GM21360 (cell line): ENCODE measurements at regions not wholly inside any gene's neighbourhood (a gene's known extent, or its start where the extent isn't known, plus 50 kb on each side); places are given as distances from the start of the nearest gene placed in this dataset.
A peak's percentile ranks its signal among the peaks of the same experiment; 100 is the strongest.

Experiments used
- ATAC-seq: cut with Tn5 transposase; IDR thresholded peaks from one replicate; pipeline ENCODE4 v1.9.1; 2021; ENCODE audit warnings: mild to moderate bottlenecking, moderate library complexity; ENCODE audit not compliant: unreplicated experiment

GRCh38 chr9:107431461-107431860 is 58.1 kb downstream of the KLF4 start:
- ATAC-seq: no peak

- no peak for ATAC-seq
These were observed 59.5 kb downstream of the KLF4 start for GRCh38 chr9:107430071-107430470.

GRCh38 chr9:107426126-107426525 is 63.4 kb downstream of the KLF4 start:
- no peak for ATAC-seq

GRCh38 chr9:107425101-107426025 is 64.2 kb downstream of the KLF4 start:
- ATAC-seq: peak; percentile 81

GRCh38 chr9:107423540-107423939 is 66.0 kb downstream of the KLF4 start:
- no peak for ATAC-seq

- peak; percentile 79 for ATAC-seq
These were observed 67.1 kb downstream of the KLF4 start for GRCh38 chr9:107422189-107423185.

- no peak for ATAC-seq
These were observed 79.1 kb downstream of the KLF4 start for GRCh38 chr9:107410420-107410819.

GRCh38 chr9:107409581-107410389 is 79.8 kb downstream of the KLF4 start:
- ATAC-seq: no peak

- no peak for ATAC-seq
These were observed 81.9 kb downstream of the KLF4 start for GRCh38 chr9:107407675-107408074.

GRCh38 chr9:107405511-107405910 is 84.1 kb downstream of the KLF4 start:
- ATAC-seq: no peak

GRCh38 chr9:107404736-107405135 is 84.8 kb downstream of the KLF4 start:
- ATAC-seq: no peak

GRCh38 chr9:107404161-107404560 is 85.4 kb downstream of the KLF4 start:
- ATAC-seq: no peak

GRCh38 chr9:107397076-107398044 is 92.2 kb downstream of the KLF4 start:
- ATAC-seq: no peak

- no peak for ATAC-seq
These were observed 95.3 kb downstream of the KLF4 start for GRCh38 chr9:107394264-107394663.

- no peak for ATAC-seq
These were observed 98.8 kb downstream of the KLF4 start for GRCh38 chr9:107390778-107391177.

- ATAC-seq: no peak
These were observed 99.3 kb downstream of the KLF4 start for GRCh38 chr9:107390279-107390678.

- ATAC-seq: no peak
These were observed 99.9 kb downstream of the KLF4 start for GRCh38 chr9:107389617-107390071.

- no peak for ATAC-seq
These were observed 100.7 kb downstream of the KLF4 start for GRCh38 chr9:107388890-107389289.

GRCh38 chr9:107387409-107387808 is 102.2 kb downstream of the KLF4 start:
- ATAC-seq: no peak
